ENCODE measurements at regions not wholly inside any gene's neighbourhood (a gene's known extent, or its start where the extent isn't known, plus 50 kb on each side); places are given as distances from the start of the nearest gene placed in this dataset.

- Histone ChIP-seq H3K4me3 (no peak overlapping the region), H3K27me3 (no peaks in the 10 kb centered on the region), H3K4me1 (no peaks in the 10 kb centered on the region), H3K9me3 (no peaks in the 10 kb centered on the region), H3K27ac (no peak overlapping the region), H3K36me3 (no peaks in the 10 kb centered on the region)
- no peak for DNase-seq
- TF ChIP-seq CTCF (IDR thresholded peaks at IDR 0.05) (no peak), POLR2A (IDR thresholded peaks at IDR 0.05) (no peak)
- intact Hi-C loops (cut with DNase I; ENCODE audit: low total_unique reads), result no loop called here
Observed at GRCh38 chr7:131753620-131754222, 197.3 kb upstream of the PODXL start.

- H3K36me3 ChIP-seq, result no peaks in the 10 kb centered on the region
- TF ChIP-seq POLR2A (IDR thresholded peaks at IDR 0.05) (no peak), CTCF (IDR thresholded peaks at IDR 0.05) (no peak)
- H3K4me3 ChIP-seq, result no peak overlapping the region
- no peak overlapping the region for H3K27ac ChIP-seq
- H3K9me3 ChIP-seq, result no peaks in the 10 kb centered on the region
- H3K4me1 ChIP-seq, result no peaks in the 10 kb centered on the region
- intact Hi-C loops (cut with DNase I; ENCODE audit: low total_unique reads), result no loop called here
- DNase-seq, result no peak
- H3K27me3 ChIP-seq, result no peaks in the 10 kb centered on the region
Observed at GRCh38 chr7:131747658-131748232, 191.3 kb upstream of the PODXL start.

- no peak overlapping the region for H3K27ac ChIP-seq
- no peaks in the 10 kb centered on the region for H3K4me1 ChIP-seq
- H3K36me3 ChIP-seq, result no peaks in the 10 kb centered on the region
- no peak for TF ChIP-seq CTCF (IDR thresholded peaks at IDR 0.05)
- no peak for TF ChIP-seq POLR2A (IDR thresholded peaks at IDR 0.05)
- H3K4me3 ChIP-seq, result no peak overlapping the region
- no peaks in the 10 kb centered on the region for H3K27me3 ChIP-seq
- no peaks in the 10 kb centered on the region for H3K9me3 ChIP-seq
- intact Hi-C loops (cut with DNase I; ENCODE audit: low total_unique reads), result no loop called here
- DNase-seq, result no peak
Observed at GRCh38 chr7:131745390-131746248, 189.2 kb upstream of the PODXL start.

- no peak overlapping the region for H3K4me3 ChIP-seq
- TF ChIP-seq POLR2A (IDR thresholded peaks at IDR 0.05), result no peak
- no peak for TF ChIP-seq CTCF (IDR thresholded peaks at IDR 0.05)
- intact Hi-C loops (cut with DNase I; ENCODE audit: low total_unique reads), result no loop called here
- H3K27ac ChIP-seq, result no peak overlapping the region
- no peaks in the 10 kb centered on the region for H3K27me3 ChIP-seq
- H3K36me3 ChIP-seq, result no peaks in the 10 kb centered on the region
- H3K9me3 ChIP-seq, result no peaks in the 10 kb centered on the region
- DNase-seq, result no peak
- no peaks in the 10 kb centered on the region for H3K4me1 ChIP-seq
Observed at GRCh38 chr7:131741446-131741845, 185.0 kb upstream of the PODXL start.
